ENCODE measurements at regions not wholly inside any gene's neighbourhood (a gene's known extent, or its start where the extent isn't known, plus 50 kb on each side); places are given as distances from the start of the nearest gene placed in this dataset.

GRCh38 chr13:62635161-62635560 lies 1219.5 kb upstream of the PCDH20 start:
- no peak for TF ChIP-seq CTCF (IDR thresholded peaks at IDR 0.05)
- DNase-seq, result no peak
- no peak overlapping the region for H3K4me3 ChIP-seq
- no peak overlapping the region for H3K27ac ChIP-seq
- H3K4me1 ChIP-seq, result no peaks in the 10 kb centered on the region
- H3K9me3 ChIP-seq, result no peaks in the 10 kb centered on the region
- H3K27me3 ChIP-seq, result no peaks in the 10 kb centered on the region
- no peaks in the 10 kb centered on the region for H3K36me3 ChIP-seq
- intact Hi-C loops (cut with DNase I), result no loop called here

GRCh38 chr13:62633448-62633847 lies 1217.8 kb upstream of the PCDH20 start:
- intact Hi-C loops (cut with DNase I), result no loop called here
- Histone ChIP-seq H3K9me3 (no peaks in the 10 kb centered on the region), H3K27ac (no peak overlapping the region), H3K4me3 (no peak overlapping the region), H3K4me1 (no peaks in the 10 kb centered on the region), H3K36me3 (no peaks in the 10 kb centered on the region), H3K27me3 (no peaks in the 10 kb centered on the region)
- DNase-seq, result no peak
- TF ChIP-seq POLR2A (IDR thresholded peaks at IDR 0.05), result no peak
- TF ChIP-seq CTCF (IDR thresholded peaks at IDR 0.05), result no peak
- 71 to 80% methylated on average over 1 of the region's 1 CpG for WGBS, 2 donors

- TF ChIP-seq POLR2A (IDR thresholded peaks at IDR 0.05), result no peak
- no peak for TF ChIP-seq CTCF (IDR thresholded peaks at IDR 0.05)
- WGBS, 2 donors, result 77 to 88% methylated on average over 2 of the region's 2 CpGs
- Histone ChIP-seq H3K4me3 (no peak overlapping the region), H3K27me3 (no peaks in the 10 kb centered on the region), H3K4me1 (no peaks in the 10 kb centered on the region), H3K9me3 (peaks cover 0 to 10% (median 6%) of the 10 kb centered on the region in 3 donors), H3K27ac (no peak overlapping the region), H3K36me3 (no peaks in the 10 kb centered on the region)
- DNase-seq, result no peak
- intact Hi-C loops (cut with DNase I), result no loop called here
Measured at GRCh38 chr13:62631619-62632018, 1216.0 kb upstream of the PCDH20 start.

GRCh38 chr13:62631124-62631523 lies 1215.5 kb upstream of the PCDH20 start:
- H3K4me3 ChIP-seq, result no peak overlapping the region
- H3K36me3 ChIP-seq, result no peaks in the 10 kb centered on the region
- H3K4me1 ChIP-seq, result no peaks in the 10 kb centered on the region
- TF ChIP-seq CTCF (IDR thresholded peaks at IDR 0.05) (no peak), POLR2A (IDR thresholded peaks at IDR 0.05) (no peak)
- no peak overlapping the region for H3K27ac ChIP-seq
- DNase-seq, result no peak
- intact Hi-C loops (cut with DNase I), result no loop called here
- no peaks in the 10 kb centered on the region for H3K27me3 ChIP-seq
- H3K9me3 ChIP-seq, result peaks cover 0 to 11% (median 8%) of the 10 kb centered on the region in 3 donors

GRCh38 chr13:62629618-62630017 lies 1214.0 kb upstream of the PCDH20 start:
- no peaks in the 10 kb centered on the region for H3K27me3 ChIP-seq
- no peak overlapping the region for H3K4me3 ChIP-seq
- intact Hi-C loops (cut with DNase I), result no loop called here
- H3K4me1 ChIP-seq, result no peaks in the 10 kb centered on the region
- 61 to 65% methylated on average over 3 of the region's 3 CpGs for WGBS, 2 donors
- TF ChIP-seq POLR2A (IDR thresholded peaks at IDR 0.05) (no peak), CTCF (IDR thresholded peaks at IDR 0.05) (no peak)
- H3K36me3 ChIP-seq, result no peaks in the 10 kb centered on the region
- H3K9me3 ChIP-seq, result peaks cover 0 to 11% (median 8%) of the 10 kb centered on the region in 3 donors
- H3K27ac ChIP-seq, result no peak overlapping the region
- DNase-seq, result no peak
